CD4-positive, alpha-beta T cell treated with Interleukin-21 for 1 hour (primary cell): ENCODE measurements at regions not wholly inside any gene's neighbourhood (a gene's known extent, or its start where the extent isn't known, plus 50 kb on each side); places are given as distances from the start of the nearest gene placed in this dataset.
A peak's percentile ranks its signal among the peaks of the same experiment; 100 is the strongest.
"Not testable (repeated sequence)": the region's sequence is repeated elsewhere in the genome, so short reads cannot be mapped to it uniquely, and the experiment has no call there.

Experiments used
- DNase-seq: peaks from one replicate; pipeline ENCODE4 v3.0.0-alpha.2; 2020

DNA sequence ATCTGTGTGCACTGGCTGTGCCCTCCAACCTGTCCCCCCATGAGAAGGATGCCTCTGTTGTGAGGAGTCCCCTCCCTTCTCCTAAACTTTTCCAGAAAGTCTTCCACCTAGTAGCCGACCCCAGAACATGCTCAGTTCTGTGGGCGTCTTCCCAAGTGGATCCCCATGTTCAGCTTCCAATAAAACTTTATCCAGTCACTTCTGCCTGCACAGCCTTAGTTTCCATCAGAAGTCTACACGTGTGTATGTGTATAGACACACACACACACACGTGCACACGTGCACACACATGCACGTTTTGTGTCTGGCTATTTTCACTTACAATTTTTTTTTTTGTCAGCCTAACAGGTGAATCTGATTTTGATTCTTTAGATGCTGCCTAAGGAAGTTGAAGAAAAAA is 115.1 kb downstream of the RTP5 start:
- DNase-seq, result no peak

DNA sequence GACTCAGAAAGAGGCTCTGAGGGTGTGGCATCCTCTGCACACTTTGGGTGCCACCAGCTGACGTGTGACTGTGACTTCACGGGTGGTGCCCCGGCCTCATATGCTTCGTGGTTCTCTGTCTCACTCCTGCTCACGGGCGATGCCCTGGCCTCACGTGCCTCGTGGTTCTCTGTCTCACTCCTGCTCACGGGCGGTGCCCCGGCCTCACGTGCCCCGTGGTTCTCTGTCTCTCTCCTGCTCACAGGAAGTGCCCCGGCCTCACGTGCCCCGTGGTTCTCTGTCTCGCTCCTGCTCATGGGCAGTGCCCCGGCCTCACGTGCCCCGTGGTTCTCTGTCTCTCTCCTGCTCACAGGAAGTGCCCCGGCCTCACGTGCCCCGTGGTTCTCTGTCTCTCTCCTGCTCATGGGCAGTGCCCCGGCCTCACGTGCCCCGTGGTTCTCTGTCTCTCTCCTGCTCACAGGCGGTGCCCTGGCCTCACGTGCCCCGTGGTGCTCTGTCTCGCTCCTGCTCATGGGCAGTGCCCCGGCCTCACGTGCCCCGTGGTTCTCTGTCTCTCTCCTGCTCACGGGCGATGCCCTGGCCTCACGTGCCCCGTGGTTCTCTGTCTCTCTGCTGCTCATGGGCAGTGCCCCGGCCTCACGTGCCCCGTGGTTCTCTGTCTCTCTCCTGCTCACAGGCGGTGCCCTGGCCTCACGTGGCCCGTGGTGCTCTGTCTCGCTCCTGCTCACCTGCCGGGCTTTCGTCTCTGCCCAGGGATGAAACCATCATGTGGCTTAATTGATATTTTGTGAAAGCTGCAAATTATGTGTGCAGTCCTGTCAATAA is 115.8 kb downstream of the RTP5 start:
- peak; percentile 76 for DNase-seq

- no peak for DNase-seq
These were observed 116.4 kb downstream of the RTP5 start for GRCh38 chr2:241985986-241986329.

- DNase-seq, result no peak
These were observed 117.5 kb downstream of the RTP5 start for GRCh38 chr2:241986836-241987641.

DNA sequence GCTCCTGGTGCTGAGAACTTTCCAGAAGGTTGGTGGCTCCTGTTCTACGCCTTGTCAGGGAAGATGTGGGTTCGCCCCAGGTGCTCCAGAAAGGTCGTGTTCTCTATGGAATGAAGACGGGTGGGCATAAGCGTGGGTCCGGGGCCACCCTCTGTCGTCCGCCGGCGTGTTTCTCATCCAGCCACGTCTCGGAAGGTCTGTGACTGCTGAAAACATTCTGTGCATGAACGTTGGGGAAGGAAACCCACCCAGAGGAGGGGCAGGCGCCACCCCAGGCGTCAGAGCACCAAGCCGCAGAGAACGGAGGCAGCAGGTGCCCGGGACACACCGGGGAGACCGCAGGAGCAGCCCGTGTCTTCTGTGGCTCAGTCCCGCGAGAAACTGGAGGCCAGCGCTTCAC is 118.2 kb downstream of the RTP5 start:
- DNase-seq, result no peak

GRCh38 chr2:241988146-241988545 is 118.6 kb downstream of the RTP5 start:
- DNase-seq, result no peak

- no peak for DNase-seq
These were observed 119.5 kb downstream of the RTP5 start for GRCh38 chr2:241989074-241989473.

GRCh38 chr2:241990466-241990865 is 120.9 kb downstream of the RTP5 start:
- DNase-seq, result no peak

GRCh38 chr2:241991299-241991698 is 121.8 kb downstream of the RTP5 start:
- DNase-seq, result no peak

DNA sequence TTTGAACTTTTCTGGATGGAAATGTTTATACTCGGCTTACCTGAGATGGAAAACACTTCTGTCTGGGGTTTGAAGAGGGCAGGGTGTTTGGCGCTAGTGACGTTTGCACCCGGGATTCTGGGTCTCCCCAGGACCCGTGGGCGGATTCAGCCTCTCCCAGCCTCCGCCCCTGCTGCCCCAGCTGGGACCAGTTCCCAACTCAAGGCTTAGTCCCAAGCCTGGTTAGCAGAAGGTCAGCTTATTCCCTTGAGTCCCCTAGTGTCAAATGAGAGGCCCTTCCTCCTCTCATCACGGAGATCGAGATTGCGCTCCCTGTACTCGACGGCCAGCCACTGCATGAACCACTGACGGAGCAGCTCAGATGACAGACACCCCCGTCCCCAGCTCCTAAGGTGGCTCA is 123.2 kb downstream of the RTP5 start:
- DNase-seq, result no peak

DNA sequence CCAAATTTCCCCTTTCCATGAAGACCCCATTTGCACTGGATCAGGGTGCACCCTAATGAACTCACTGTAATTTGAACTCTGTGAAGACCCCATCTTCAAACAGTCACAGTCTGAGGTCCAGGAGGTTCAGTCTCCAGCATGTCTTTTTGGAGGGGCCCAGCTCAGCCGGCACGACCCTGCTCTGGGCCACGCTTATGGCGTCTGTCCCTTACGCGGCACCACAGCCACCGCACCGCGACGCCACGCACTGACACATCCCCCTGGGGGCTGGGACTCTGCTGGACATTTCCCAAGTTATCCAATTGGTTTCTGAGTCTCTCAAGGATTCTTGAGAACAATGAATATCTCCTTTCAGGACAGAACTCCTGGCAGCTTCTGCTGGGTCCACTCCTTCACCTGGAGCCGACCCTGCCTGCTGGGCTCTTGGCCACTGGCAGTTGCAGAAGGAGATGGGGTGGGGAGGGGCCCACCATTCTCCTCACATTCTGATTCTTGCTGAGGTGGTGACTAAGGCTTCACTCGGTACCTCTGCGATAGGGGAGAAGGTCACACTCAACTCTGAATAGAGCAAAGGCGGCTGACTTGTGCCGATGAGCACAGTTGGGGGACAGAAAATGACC is 124.0 kb downstream of the RTP5 start:
- DNase-seq, result no peak

DNA sequence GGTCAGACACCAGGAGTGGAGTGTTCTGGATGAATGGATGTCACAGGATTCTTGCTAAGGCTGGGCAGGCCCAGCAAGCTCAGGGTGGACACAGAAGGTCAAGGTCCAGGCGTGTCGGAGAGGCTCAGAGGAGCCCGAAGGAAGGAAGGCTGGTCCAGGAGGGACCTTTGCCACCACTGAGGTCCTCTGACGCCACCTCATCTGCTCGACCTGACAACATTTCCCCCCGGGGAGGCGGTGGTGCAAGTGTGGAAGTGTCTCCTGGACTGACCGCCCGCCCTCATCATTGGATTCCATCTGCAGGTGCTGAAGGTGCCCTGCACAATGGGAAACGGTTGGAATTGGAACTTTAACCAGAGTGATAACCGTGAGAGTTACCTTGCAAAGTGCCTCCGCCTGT is 124.6 kb downstream of the RTP5 start:
- no peak for DNase-seq

GRCh38 chr2:241994556-241995213 is 125.2 kb downstream of the RTP5 start:
- DNase-seq, result no peak

GRCh38 chr2:241996100-241996499 is 126.6 kb downstream of the RTP5 start:
- no peak for DNase-seq

GRCh38 chr2:241997017-241997416 is 127.5 kb downstream of the RTP5 start:
- DNase-seq, result no peak

- no peak for DNase-seq
These were observed 129.7 kb downstream of the RTP5 start for GRCh38 chr2:241999184-241999583.

GRCh38 chr2:242001853-242002252 is 132.3 kb downstream of the RTP5 start:
- DNase-seq, result no peak

GRCh38 chr2:242002944-242003343 is 133.4 kb downstream of the RTP5 start:
- DNase-seq, result no peak

GRCh38 chr2:242004223-242004901 is 134.8 kb downstream of the RTP5 start:
- DNase-seq, result no peak

GRCh38 chr2:242004902-242005230 is 135.3 kb downstream of the RTP5 start:
- no peak for DNase-seq

GRCh38 chr2:242006091-242006634 is 136.6 kb downstream of the RTP5 start:
- not testable (repeated sequence) for DNase-seq

DNA sequence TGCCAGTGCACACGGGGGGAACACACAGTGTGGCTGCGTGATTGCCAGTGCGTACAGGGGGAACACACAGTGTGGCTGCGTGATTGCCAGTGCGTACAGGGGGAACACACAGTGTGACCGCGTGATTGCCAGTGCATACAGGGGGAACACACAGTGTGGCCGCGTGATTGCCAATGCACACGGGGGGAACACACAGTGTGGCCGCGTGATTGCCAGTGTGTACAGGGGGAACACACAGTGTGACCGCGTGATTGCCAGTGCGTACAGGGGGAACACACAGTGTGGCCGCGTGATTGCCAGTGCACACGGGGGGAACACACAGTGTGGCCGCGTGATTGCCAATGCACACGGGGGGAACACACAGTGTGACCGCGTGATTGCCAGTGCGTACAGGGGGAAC is 139.4 kb downstream of the RTP5 start:
- not testable (repeated sequence) for DNase-seq

- not testable (repeated sequence) for DNase-seq
These were observed 140.3 kb downstream of the RTP5 start for GRCh38 chr2:242009846-242010245.
